GM19468 (cell line): ENCODE measurements at regions not wholly inside any gene's neighbourhood (a gene's known extent, or its start where the extent isn't known, plus 50 kb on each side); places are given as distances from the start of the nearest gene placed in this dataset.

Experiments
- ATAC-seq: cut with Tn5 transposase; IDR thresholded peaks from one replicate; pipeline ENCODE4 v1.9.1; 2021; ENCODE audit warnings: mild to moderate bottlenecking, moderate library complexity, moderate number of reproducible peaks; ENCODE audit not compliant: unreplicated experiment; ENCODE audit errors: extremely low read depth

- ATAC-seq: no peak
Measured at GRCh38 chr3:137360531-137361201, 402.9 kb downstream of the IL20RB start.

- no peak for ATAC-seq
Measured at GRCh38 chr3:137382005-137382594, 382.0 kb upstream of the SOX14 start.

GRCh38 chr3:137385922-137386321, 378.2 kb upstream of the SOX14 start:
- no peak for ATAC-seq

GRCh38 chr3:137409584-137409983, 354.5 kb upstream of the SOX14 start:
- ATAC-seq: no peak

GRCh38 chr3:137410028-137410427, 354.1 kb upstream of the SOX14 start:
- ATAC-seq: no peak

- ATAC-seq: no peak
Measured at GRCh38 chr3:137420198-137420995, 343.7 kb upstream of the SOX14 start.

GRCh38 chr3:137438561-137438960, 325.6 kb upstream of the SOX14 start:
- no peak for ATAC-seq

GRCh38 chr3:137460944-137461343, 303.2 kb upstream of the SOX14 start:
- ATAC-seq: no peak

GRCh38 chr3:137463131-137463530, 301.0 kb upstream of the SOX14 start:
- ATAC-seq: no peak

GRCh38 chr3:137464341-137464740, 299.8 kb upstream of the SOX14 start:
- no peak for ATAC-seq

- no peak for ATAC-seq
Measured at GRCh38 chr3:137468446-137468845, 295.7 kb upstream of the SOX14 start.

GRCh38 chr3:137469263-137469662, 294.9 kb upstream of the SOX14 start:
- ATAC-seq: no peak

- ATAC-seq: no peak
Measured at GRCh38 chr3:137471130-137471529, 293.0 kb upstream of the SOX14 start.

GRCh38 chr3:137471558-137472204, 292.4 kb upstream of the SOX14 start:
- no peak for ATAC-seq

- no peak for ATAC-seq
Measured at GRCh38 chr3:137477614-137478013, 286.5 kb upstream of the SOX14 start.

GRCh38 chr3:137509354-137510045, 254.6 kb upstream of the SOX14 start:
- ATAC-seq: no peak

- no peak for ATAC-seq
Measured at GRCh38 chr3:137511655-137512054, 252.5 kb upstream of the SOX14 start.

- no peak for ATAC-seq
Measured at GRCh38 chr3:137514853-137515252, 249.3 kb upstream of the SOX14 start.

GRCh38 chr3:137519602-137520001, 244.5 kb upstream of the SOX14 start:
- no peak for ATAC-seq

GRCh38 chr3:137524751-137525150, 239.4 kb upstream of the SOX14 start:
- no peak for ATAC-seq
